ENCODE measurements at regions not wholly inside any gene's neighbourhood (a gene's known extent, or its start where the extent isn't known, plus 50 kb on each side); places are given as distances from the start of the nearest gene placed in this dataset.

DNA sequence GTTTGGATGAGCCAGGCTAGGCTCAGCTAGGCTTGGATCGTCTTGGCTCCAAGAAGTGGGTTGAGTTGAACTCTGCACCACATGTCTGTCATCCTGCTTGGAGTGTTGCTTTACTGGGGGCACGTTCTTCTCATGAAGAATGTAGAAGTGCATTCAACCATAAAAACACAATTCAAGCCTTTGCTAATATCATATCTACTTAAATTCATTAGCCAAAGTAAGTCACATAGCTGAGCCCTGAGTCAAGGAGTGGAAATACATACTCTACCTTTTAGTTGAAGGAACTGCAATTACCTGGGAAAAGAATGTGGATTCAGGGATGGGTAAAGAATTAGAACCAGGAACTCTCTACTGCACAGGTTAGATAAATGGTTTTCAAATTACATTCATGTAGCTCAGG is 360.4 kb upstream of the KCNH7 start:
- H3K4me2 ChIP-seq (ENCODE audit: low read length): no peak overlapping the region
- H3K4me1 ChIP-seq (ENCODE audit: low read length): no peaks in the 10 kb centered on the region
- H3K4me3 ChIP-seq (ENCODE audit: low read length): no peak overlapping the region
- no peak overlapping the region for H3K27ac ChIP-seq (ENCODE audit: low read length)
- no peak for TF ChIP-seq EZH2phosphoT487 (IDR thresholded peaks at IDR 0.05; ENCODE audit: low read depth)
- TF ChIP-seq CTCF (IDR thresholded peaks at IDR 0.05; ENCODE audit: low read depth, low read length): no peak
- no peaks in the 10 kb centered on the region for H3K27me3 ChIP-seq (ENCODE audit: low read depth, low read length)
- H3K9ac ChIP-seq (ENCODE audit: low read length): no peak overlapping the region
- H3K9me3 ChIP-seq (ENCODE audit: insufficient read depth, low read length): no peaks in the 10 kb centered on the region
- no peaks in the 10 kb centered on the region for H3K79me2 ChIP-seq (ENCODE audit: low read length)
- H4K20me1 ChIP-seq (ENCODE audit: insufficient read depth, low read length): no peaks in the 10 kb centered on the region
- no peak overlapping the region for H2AFZ ChIP-seq (ENCODE audit: low read depth, low read length)
- no peaks in the 10 kb centered on the region for H3K36me3 ChIP-seq (replicated peaks; ENCODE audit: low read depth, low read length)

- Histone ChIP-seq H4K20me1 (ENCODE audit: insufficient read depth, low read length) (no peaks in the 10 kb centered on the region), H3K79me2 (ENCODE audit: low read length) (no peaks in the 10 kb centered on the region), H3K27me3 (ENCODE audit: low read depth, low read length) (no peaks in the 10 kb centered on the region), H3K9me3 (ENCODE audit: insufficient read depth, low read length) (no peaks in the 10 kb centered on the region), H3K9ac (ENCODE audit: low read length) (no peak overlapping the region), H3K4me3 (ENCODE audit: low read length) (no peak overlapping the region), H3K27ac (ENCODE audit: low read length) (no peak overlapping the region), H2AFZ (ENCODE audit: low read depth, low read length) (no peak overlapping the region), H3K36me3 (replicated peaks; ENCODE audit: low read depth, low read length) (no peaks in the 10 kb centered on the region), H3K4me1 (ENCODE audit: low read length) (no peaks in the 10 kb centered on the region), H3K4me2 (ENCODE audit: low read length) (no peak overlapping the region)
- TF ChIP-seq EZH2phosphoT487 (IDR thresholded peaks at IDR 0.05; ENCODE audit: low read depth) (no peak), CTCF (IDR thresholded peaks at IDR 0.05; ENCODE audit: low read depth, low read length) (no peak)
Observed at GRCh38 chr2:163198007-163198406, 359.4 kb upstream of the KCNH7 start.

DNA sequence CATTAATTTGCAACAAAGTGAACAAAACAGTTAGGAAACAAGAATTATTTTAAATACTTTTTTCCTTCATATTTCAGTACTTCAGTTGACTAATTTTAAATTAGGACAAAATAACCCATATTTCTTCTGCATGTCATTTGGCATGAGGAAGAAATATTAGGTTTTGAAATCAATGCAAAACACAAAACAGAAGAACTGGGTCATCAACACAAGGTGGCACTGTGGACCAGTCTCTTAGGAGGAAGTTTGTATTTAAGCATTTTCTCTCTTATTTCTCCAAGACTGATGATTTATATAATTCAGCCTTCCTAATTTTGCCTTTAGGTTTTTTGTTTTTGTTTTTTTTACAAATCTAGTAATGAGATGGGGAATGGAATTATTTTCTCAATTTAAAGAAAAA is 352.8 kb upstream of the KCNH7 start:
- TF ChIP-seq EZH2phosphoT487 (IDR thresholded peaks at IDR 0.05; ENCODE audit: low read depth): no peak
- TF ChIP-seq CTCF (IDR thresholded peaks at IDR 0.05; ENCODE audit: low read depth, low read length): peak; percentile 81
- no peak overlapping the region for H2AFZ ChIP-seq (ENCODE audit: low read depth, low read length)
- H3K9me3 ChIP-seq (ENCODE audit: insufficient read depth, low read length): no peaks in the 10 kb centered on the region
- H3K4me2 ChIP-seq (ENCODE audit: low read length): no peak overlapping the region
- H3K27me3 ChIP-seq (ENCODE audit: low read depth, low read length): no peaks in the 10 kb centered on the region
- no peaks in the 10 kb centered on the region for H3K4me1 ChIP-seq (ENCODE audit: low read length)
- H3K4me3 ChIP-seq (ENCODE audit: low read length): no peak overlapping the region
- H3K9ac ChIP-seq (ENCODE audit: low read length): no peak overlapping the region
- no peaks in the 10 kb centered on the region for H4K20me1 ChIP-seq (ENCODE audit: insufficient read depth, low read length)
- no peaks in the 10 kb centered on the region for H3K36me3 ChIP-seq (replicated peaks; ENCODE audit: low read depth, low read length)
- no peak overlapping the region for H3K27ac ChIP-seq (ENCODE audit: low read length)
- H3K79me2 ChIP-seq (ENCODE audit: low read length): no peaks in the 10 kb centered on the region

GRCh38 chr2:163187995-163188655 is 349.6 kb upstream of the KCNH7 start:
- Histone ChIP-seq H3K4me2 (ENCODE audit: low read length) (no peak overlapping the region), H3K9ac (ENCODE audit: low read length) (no peak overlapping the region)
- TF ChIP-seq EZH2phosphoT487 (IDR thresholded peaks at IDR 0.05; ENCODE audit: low read depth) (no peak), CTCF (IDR thresholded peaks at IDR 0.05; ENCODE audit: low read depth, low read length) (no peak)

More at GRCh38 chr2:163187995-163188655, 349.6 kb upstream of the KCNH7 start:
- Histone ChIP-seq H3K27ac (ENCODE audit: low read length) (no peak overlapping the region), H3K4me3 (ENCODE audit: low read length) (no peak overlapping the region), H3K79me2 (ENCODE audit: low read length) (no peaks in the 10 kb centered on the region), H3K27me3 (ENCODE audit: low read depth, low read length) (no peaks in the 10 kb centered on the region), H4K20me1 (ENCODE audit: insufficient read depth, low read length) (no peaks in the 10 kb centered on the region), H2AFZ (ENCODE audit: low read depth, low read length) (no peak overlapping the region), H3K36me3 (replicated peaks; ENCODE audit: low read depth, low read length) (no peaks in the 10 kb centered on the region), H3K4me1 (ENCODE audit: low read length) (no peaks in the 10 kb centered on the region), H3K9me3 (ENCODE audit: insufficient read depth, low read length) (no peaks in the 10 kb centered on the region)

Data from OCI-LY3 (cell line).